ENCODE measurements at regions not wholly inside any gene's neighbourhood (a gene's known extent, or its start where the extent isn't known, plus 50 kb on each side); places are given as distances from the start of the nearest gene placed in this dataset.
"Not testable (repeated sequence)": the region's sequence is repeated elsewhere in the genome, so short reads cannot be mapped to it uniquely, and the experiment has no call there.

GRCh38 chr16:29182940-29183868 lies 198.4 kb downstream of the LAT start:
- TF ChIP-seq, protein P1, sequence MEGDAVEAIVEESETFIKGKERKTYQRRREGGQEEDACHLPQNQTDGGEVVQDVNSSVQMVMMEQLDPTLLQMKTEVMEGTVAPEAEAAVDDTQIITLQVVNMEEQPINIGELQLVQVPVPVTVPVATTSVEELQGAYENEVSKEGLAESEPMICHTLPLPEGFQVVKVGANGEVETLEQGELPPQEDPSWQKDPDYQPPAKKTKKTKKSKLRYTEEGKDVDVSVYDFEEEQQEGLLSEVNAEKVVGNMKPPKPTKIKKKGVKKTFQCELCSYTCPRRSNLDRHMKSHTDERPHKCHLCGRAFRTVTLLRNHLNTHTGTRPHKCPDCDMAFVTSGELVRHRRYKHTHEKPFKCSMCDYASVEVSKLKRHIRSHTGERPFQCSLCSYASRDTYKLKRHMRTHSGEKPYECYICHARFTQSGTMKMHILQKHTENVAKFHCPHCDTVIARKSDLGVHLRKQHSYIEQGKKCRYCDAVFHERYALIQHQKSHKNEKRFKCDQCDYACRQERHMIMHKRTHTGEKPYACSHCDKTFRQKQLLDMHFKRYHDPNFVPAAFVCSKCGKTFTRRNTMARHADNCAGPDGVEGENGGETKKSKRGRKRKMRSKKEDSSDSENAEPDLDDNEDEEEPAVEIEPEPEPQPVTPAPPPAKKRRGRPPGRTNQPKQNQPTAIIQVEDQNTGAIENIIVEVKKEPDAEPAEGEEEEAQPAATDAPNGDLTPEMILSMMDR (IDR thresholded peaks at IDR 0.05; ENCODE audit: poor library complexity, severe bottlenecking): not testable (repeated sequence)
- not testable (repeated sequence) for TF ChIP-seq POLR2AphosphoS5 (IDR thresholded peaks at IDR 0.05); REST (IDR thresholded peaks at IDR 0.05; ENCODE audit: borderline replicate concordance); EZH2 (IDR thresholded peaks at IDR 0.05; ENCODE audit: borderline replicate concordance, insufficient read depth, low read length, poor library complexity, severe bottlenecking); EP300 (conservative IDR thresholded peaks at IDR 0.05; ENCODE audit: poor library complexity, severe bottlenecking)
